NCI-H510A treated with DMSO at 0.1 percent for 48 hours (cell line): ENCODE measurements at regions not wholly inside any gene's neighbourhood (a gene's known extent, or its start where the extent isn't known, plus 50 kb on each side); places are given as distances from the start of the nearest gene placed in this dataset.

Experiments
- DNase-seq: peaks from one replicate; lab custom pipeline; 2025; lab: John Stamatoyannopoulos, UW

- DNase-seq = no peak
These were observed 49.7 kb downstream of the CYRIA start for GRCh38 chr2:16615687-16616615.

- no peak for DNase-seq
These were observed 50.4 kb downstream of the CYRIA start for GRCh38 chr2:16615246-16615645.

- peak; percentile 67 for DNase-seq
These were observed 51.2 kb downstream of the CYRIA start for GRCh38 chr2:16614314-16614860.

- peak; percentile 36 for DNase-seq
These were observed 52.1 kb downstream of the CYRIA start for GRCh38 chr2:16613539-16614011.

- DNase-seq = no peak
These were observed 53.1 kb downstream of the CYRIA start for GRCh38 chr2:16612490-16612889.

GRCh38 chr2:16609786-16610185, 55.8 kb downstream of the CYRIA start:
- DNase-seq = no peak

- peak; percentile 71 for DNase-seq
These were observed 56.7 kb downstream of the CYRIA start for GRCh38 chr2:16608661-16609643.

- DNase-seq = no peak
These were observed 58.3 kb downstream of the CYRIA start for GRCh38 chr2:16607301-16607700.

- DNase-seq = no peak
These were observed 61.4 kb downstream of the CYRIA start for GRCh38 chr2:16604236-16604635.

- DNase-seq = no peak
These were observed 74.2 kb downstream of the CYRIA start for GRCh38 chr2:16591370-16591933.

- DNase-seq = no peak
These were observed 76.2 kb downstream of the CYRIA start for GRCh38 chr2:16589465-16589864.

- no peak for DNase-seq
These were observed 77.1 kb downstream of the CYRIA start for GRCh38 chr2:16588565-16588964.

- no peak for DNase-seq
These were observed 78.0 kb downstream of the CYRIA start for GRCh38 chr2:16587601-16588000.

- no peak for DNase-seq
These were observed 80.7 kb downstream of the CYRIA start for GRCh38 chr2:16584824-16585540.

GRCh38 chr2:16584084-16584483, 81.5 kb downstream of the CYRIA start:
- no peak for DNase-seq

- DNase-seq = no peak
These were observed 84.4 kb downstream of the CYRIA start for GRCh38 chr2:16581241-16581640.

- no peak for DNase-seq
These were observed 87.6 kb downstream of the CYRIA start for GRCh38 chr2:16578081-16578480.

GRCh38 chr2:16570516-16570915, 95.1 kb downstream of the CYRIA start:
- no peak for DNase-seq

GRCh38 chr2:16568998-16569784, 96.4 kb downstream of the CYRIA start:
- DNase-seq = no peak

GRCh38 chr2:16566701-16567100, 98.9 kb downstream of the CYRIA start:
- no peak for DNase-seq
